ENCODE measurements at regions not wholly inside any gene's neighbourhood (a gene's known extent, or its start where the extent isn't known, plus 50 kb on each side); places are given as distances from the start of the nearest gene placed in this dataset.

DNA sequence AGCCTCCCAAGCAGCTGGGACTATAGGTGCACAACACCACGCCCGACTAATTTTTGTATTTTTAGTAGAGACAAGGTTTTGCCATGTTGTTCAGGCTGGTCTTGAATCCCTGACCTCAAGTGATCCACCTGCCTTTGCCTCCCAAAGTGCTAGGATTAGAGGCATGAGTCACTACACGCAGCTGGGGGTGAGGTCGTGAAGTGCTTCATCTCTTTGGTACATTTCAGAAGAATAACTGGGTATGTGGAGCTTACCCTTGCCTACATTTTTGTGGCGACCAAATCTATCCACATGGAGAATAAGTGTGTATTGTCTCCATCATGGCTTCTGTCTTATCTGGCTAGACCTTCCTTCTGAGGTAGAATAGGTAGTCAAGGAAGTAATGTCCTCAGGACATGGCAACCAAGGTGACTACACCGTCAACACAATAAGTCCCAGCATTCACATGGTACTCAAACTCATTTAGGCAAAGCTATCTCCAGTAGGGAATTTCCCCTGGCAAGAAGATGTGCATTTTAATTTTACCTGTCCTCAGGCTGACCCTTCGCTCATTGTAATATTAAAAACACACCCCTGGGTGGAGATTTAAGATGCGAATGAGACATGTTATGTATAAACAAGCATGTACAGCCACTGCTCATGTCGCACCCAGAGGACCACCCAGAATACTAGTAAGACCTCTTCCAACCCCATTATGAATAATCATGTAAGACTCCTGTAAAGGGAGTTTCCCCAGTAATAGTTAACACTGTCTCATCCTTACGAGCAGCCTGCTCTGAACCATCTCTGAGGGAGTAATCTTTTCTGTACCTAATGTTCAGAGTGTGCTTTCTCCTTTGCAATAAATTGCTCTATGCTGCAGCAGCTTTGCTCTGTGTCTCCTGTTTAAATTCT lies 1173.2 kb downstream of the TAF11L14 start:
- Histone ChIP-seq H3K4me1 (ENCODE audit: control insufficient read depth in 2 of 2, insufficient read depth in 2 of 2, low read length in 2 of 2) (no peaks in the 10 kb centered on the region), H3K36me3 (ENCODE audit: control insufficient read depth in 2 of 2, insufficient read depth in 2 of 2, low read length in 2 of 2) (no peaks in the 10 kb centered on the region), H3K4me3 (ENCODE audit: low read length in 2 of 2) (no peak overlapping the region)

DNA sequence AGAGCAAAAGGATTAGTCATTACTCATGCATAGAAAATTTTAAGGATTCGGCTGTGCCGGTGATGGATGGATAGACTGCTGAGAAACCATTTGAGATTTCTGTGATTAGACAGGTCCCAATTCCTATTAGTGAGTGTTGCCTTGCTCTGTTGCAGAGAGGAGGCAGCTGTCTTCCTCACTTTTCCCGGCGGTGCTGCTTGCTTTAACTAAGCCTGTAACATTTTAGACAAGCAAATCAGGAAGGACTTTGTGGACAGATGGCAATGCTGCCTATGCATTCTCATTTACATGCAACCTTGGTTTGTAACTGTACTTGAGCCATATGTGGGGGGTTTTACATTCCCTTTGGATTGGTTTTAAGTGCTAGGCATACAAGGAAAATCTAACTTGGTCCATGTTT lies 1176.3 kb downstream of the CDH18 start:
- H3K4me3 ChIP-seq (ENCODE audit: low read length in 2 of 2): no peak overlapping the region
- no peaks in the 10 kb centered on the region for H3K27me3 ChIP-seq (ENCODE audit: control insufficient read depth in 2 of 2, insufficient read depth in 2 of 2, low read length in 2 of 2)
- H3K9me3 ChIP-seq (ENCODE audit: control insufficient read depth in 2 of 2, low read length in 2 of 2): no peaks in the 10 kb centered on the region
- H3K36me3 ChIP-seq (ENCODE audit: control insufficient read depth in 2 of 2, insufficient read depth in 2 of 2, low read length in 2 of 2): no peaks in the 10 kb centered on the region
- H3K9ac ChIP-seq (ENCODE audit: low read depth in 1 of 2, low read length in 2 of 2): no peak overlapping the region
- no peak overlapping the region for H3K27ac ChIP-seq (ENCODE audit: low read depth in 2 of 2, low read length in 2 of 2)
- no peaks in the 10 kb centered on the region for H3K4me1 ChIP-seq (ENCODE audit: control insufficient read depth in 2 of 2, insufficient read depth in 2 of 2, low read length in 2 of 2)

More for the DNA sequence above, 1173.2 kb downstream of the TAF11L14 start:
- Histone ChIP-seq H3K27ac (ENCODE audit: low read depth in 2 of 2, low read length in 2 of 2) (no peak overlapping the region), H3K9ac (ENCODE audit: low read depth in 1 of 2, low read length in 2 of 2) (no peak overlapping the region), H3K9me3 (ENCODE audit: control insufficient read depth in 2 of 2, low read length in 2 of 2) (no peaks in the 10 kb centered on the region), H3K27me3 (ENCODE audit: control insufficient read depth in 2 of 2, insufficient read depth in 2 of 2, low read length in 2 of 2) (no peaks in the 10 kb centered on the region)

DNA sequence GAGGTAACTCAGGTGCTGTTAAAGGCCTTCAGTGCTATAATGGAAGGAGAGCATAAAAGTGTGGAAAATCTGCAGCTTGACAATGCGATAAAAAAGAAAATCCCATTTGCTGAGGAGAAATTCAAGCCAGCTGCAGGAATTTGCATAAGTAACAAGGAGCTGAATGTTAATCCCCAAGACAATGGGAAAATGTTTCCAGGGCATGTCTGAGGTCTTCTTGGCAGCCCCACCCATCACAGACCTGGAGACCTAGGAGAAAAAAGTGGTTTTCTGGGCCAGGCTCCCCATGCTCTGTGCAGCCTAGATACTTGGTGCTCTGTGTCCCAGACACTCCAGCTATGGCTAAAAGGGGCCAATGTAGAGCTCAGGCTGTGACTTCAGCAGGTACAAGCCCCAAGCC lies 1159.6 kb downstream of the CDH18 start:
- Histone ChIP-seq H3K9ac (ENCODE audit: low read depth in 1 of 2, low read length in 2 of 2) (no peak overlapping the region), H3K4me3 (ENCODE audit: low read length in 2 of 2) (no peak overlapping the region), H3K27me3 (ENCODE audit: control insufficient read depth in 2 of 2, insufficient read depth in 2 of 2, low read length in 2 of 2) (no peaks in the 10 kb centered on the region), H3K4me1 (ENCODE audit: control insufficient read depth in 2 of 2, insufficient read depth in 2 of 2, low read length in 2 of 2) (no peaks in the 10 kb centered on the region), H3K27ac (ENCODE audit: low read depth in 2 of 2, low read length in 2 of 2) (no peak overlapping the region), H3K36me3 (ENCODE audit: control insufficient read depth in 2 of 2, insufficient read depth in 2 of 2, low read length in 2 of 2) (no peaks in the 10 kb centered on the region), H3K9me3 (ENCODE audit: control insufficient read depth in 2 of 2, low read length in 2 of 2) (no peaks in the 10 kb centered on the region)

DNA sequence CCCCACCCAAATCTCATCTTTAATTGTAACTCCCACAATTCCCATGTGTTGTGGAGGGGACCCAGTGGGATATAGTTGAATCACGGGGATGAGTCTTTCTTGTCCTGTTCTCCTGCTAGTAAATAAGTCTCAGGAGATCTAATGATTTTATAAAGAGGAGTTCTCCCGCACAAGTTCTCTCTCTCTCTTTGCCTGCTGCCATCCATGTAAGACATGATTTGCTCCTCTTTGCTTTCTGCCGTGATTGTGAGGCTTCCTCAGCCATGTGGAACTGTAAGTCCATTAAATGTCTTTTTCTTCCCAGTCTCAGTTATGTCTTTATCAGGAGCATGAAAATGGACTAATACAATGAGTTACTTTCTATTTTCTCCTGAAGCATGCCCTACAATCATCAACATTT lies 1158.5 kb downstream of the CDH18 start:
- H3K36me3 ChIP-seq (ENCODE audit: control insufficient read depth in 2 of 2, insufficient read depth in 2 of 2, low read length in 2 of 2): no peaks in the 10 kb centered on the region
- H3K9ac ChIP-seq (ENCODE audit: low read depth in 1 of 2, low read length in 2 of 2): no peak overlapping the region
- no peaks in the 10 kb centered on the region for H3K9me3 ChIP-seq (ENCODE audit: control insufficient read depth in 2 of 2, low read length in 2 of 2)

DNA sequence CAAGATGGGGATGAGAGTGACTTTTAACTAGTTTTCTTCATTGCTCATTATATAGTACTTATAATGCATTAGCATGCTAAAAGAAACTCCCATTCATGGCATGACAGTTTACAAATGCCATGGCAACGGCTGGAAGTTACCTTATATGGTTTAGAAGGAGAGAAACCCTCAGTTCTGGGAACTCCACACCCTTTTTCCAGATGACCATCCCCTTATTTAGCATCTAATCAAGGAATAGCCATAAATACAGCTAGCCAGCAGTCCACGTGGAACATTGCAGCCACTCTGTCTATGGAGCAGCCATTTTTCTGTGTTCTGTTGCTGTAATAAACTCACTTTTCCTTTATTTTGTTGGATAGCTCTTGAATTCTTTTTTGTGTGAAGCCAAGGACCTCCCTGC lies 1137.8 kb downstream of the CDH18 start:
- H3K9ac ChIP-seq (ENCODE audit: low read depth in 1 of 2, low read length in 2 of 2): no peak overlapping the region
- H3K4me1 ChIP-seq (ENCODE audit: control insufficient read depth in 2 of 2, insufficient read depth in 2 of 2, low read length in 2 of 2): no peaks in the 10 kb centered on the region
- H3K27me3 ChIP-seq (ENCODE audit: control insufficient read depth in 2 of 2, insufficient read depth in 2 of 2, low read length in 2 of 2): no peaks in the 10 kb centered on the region
- H3K36me3 ChIP-seq (ENCODE audit: control insufficient read depth in 2 of 2, insufficient read depth in 2 of 2, low read length in 2 of 2): no peaks in the 10 kb centered on the region
- H3K27ac ChIP-seq (ENCODE audit: low read depth in 2 of 2, low read length in 2 of 2): no peak overlapping the region
- no peak overlapping the region for H3K4me3 ChIP-seq (ENCODE audit: low read length in 2 of 2)
- no peaks in the 10 kb centered on the region for H3K9me3 ChIP-seq (ENCODE audit: control insufficient read depth in 2 of 2, low read length in 2 of 2)

More for the DNA sequence above, 1158.5 kb downstream of the CDH18 start:
- Histone ChIP-seq H3K27ac (ENCODE audit: low read depth in 2 of 2, low read length in 2 of 2) (no peak overlapping the region), H3K4me3 (ENCODE audit: low read length in 2 of 2) (no peak overlapping the region), H3K4me1 (ENCODE audit: control insufficient read depth in 2 of 2, insufficient read depth in 2 of 2, low read length in 2 of 2) (no peaks in the 10 kb centered on the region), H3K27me3 (ENCODE audit: control insufficient read depth in 2 of 2, insufficient read depth in 2 of 2, low read length in 2 of 2) (no peaks in the 10 kb centered on the region)

DNA sequence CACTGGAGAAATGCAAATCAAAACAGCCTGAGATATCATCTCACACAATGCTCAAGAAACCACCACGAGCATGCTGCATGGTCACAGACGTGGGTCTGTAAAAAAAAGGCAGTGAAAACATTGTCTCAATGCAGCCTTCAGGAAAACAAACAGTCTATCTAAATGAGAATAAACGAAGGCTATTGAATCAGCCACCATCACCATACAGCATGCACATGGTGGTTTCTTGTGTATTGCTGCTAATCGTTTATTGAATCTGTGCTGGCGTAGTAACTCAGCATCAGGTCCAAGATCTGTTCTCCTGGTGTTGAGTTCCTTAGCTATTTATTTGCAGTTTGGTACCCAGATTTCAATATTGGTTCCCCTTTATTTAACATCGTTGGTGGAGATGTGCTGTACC lies 1115.0 kb downstream of the CDH18 start:
- Histone ChIP-seq H3K4me3 (ENCODE audit: low read length in 2 of 2) (no peak overlapping the region), H3K4me1 (ENCODE audit: control insufficient read depth in 2 of 2, insufficient read depth in 2 of 2, low read length in 2 of 2) (no peaks in the 10 kb centered on the region), H3K9me3 (ENCODE audit: control insufficient read depth in 2 of 2, low read length in 2 of 2) (no peaks in the 10 kb centered on the region), H3K9ac (ENCODE audit: low read depth in 1 of 2, low read length in 2 of 2) (no peak overlapping the region), H3K36me3 (ENCODE audit: control insufficient read depth in 2 of 2, insufficient read depth in 2 of 2, low read length in 2 of 2) (no peaks in the 10 kb centered on the region), H3K27me3 (ENCODE audit: control insufficient read depth in 2 of 2, insufficient read depth in 2 of 2, low read length in 2 of 2) (no peaks in the 10 kb centered on the region), H3K27ac (ENCODE audit: low read depth in 2 of 2, low read length in 2 of 2) (no peak overlapping the region)

DNA sequence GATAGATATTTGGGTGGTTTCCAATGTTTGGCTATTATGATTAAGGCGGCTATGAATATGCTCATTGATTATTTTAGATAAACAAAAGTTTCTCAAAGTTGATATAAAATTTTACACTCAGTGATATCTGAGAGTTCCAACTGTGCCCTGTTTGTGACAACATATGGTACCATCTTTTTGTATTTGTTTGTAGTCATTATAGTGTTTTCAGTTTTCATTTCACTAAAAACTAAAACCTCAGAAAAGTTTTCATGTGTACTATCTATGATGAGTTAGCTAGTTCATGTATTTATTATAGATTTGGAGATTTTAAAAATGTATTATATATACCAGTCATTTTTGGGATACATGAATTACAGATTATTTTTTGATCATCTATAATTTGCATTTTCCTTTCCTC lies 1111.4 kb downstream of the CDH18 start:
- no peak overlapping the region for H3K27ac ChIP-seq (ENCODE audit: low read depth in 2 of 2, low read length in 2 of 2)
- no peaks in the 10 kb centered on the region for H3K4me1 ChIP-seq (ENCODE audit: control insufficient read depth in 2 of 2, insufficient read depth in 2 of 2, low read length in 2 of 2)
- no peaks in the 10 kb centered on the region for H3K9me3 ChIP-seq (ENCODE audit: control insufficient read depth in 2 of 2, low read length in 2 of 2)
- no peak overlapping the region for H3K9ac ChIP-seq (ENCODE audit: low read depth in 1 of 2, low read length in 2 of 2)
- H3K4me3 ChIP-seq (ENCODE audit: low read length in 2 of 2): no peak overlapping the region
- H3K36me3 ChIP-seq (ENCODE audit: control insufficient read depth in 2 of 2, insufficient read depth in 2 of 2, low read length in 2 of 2): no peaks in the 10 kb centered on the region
- H3K27me3 ChIP-seq (ENCODE audit: control insufficient read depth in 2 of 2, insufficient read depth in 2 of 2, low read length in 2 of 2): no peaks in the 10 kb centered on the region

DNA sequence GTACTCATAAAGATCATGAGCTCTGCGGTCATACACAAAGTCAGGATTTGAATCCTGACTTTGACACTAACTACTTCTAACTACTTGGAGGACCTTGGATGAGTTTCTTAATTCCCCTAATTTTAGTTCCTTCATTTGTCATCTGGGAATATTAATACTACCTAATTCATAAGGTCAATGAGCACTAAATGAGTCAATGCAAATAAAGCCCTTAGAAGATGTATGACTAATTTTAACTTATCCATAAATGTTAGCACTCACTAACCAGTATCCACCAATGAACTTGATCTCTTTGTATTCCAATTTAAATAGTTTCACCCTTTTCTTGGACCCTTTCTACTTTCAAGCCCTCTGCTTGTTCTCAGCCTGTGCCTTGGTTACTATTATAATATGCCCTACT lies 1106.4 kb downstream of the CDH18 start:
- no peaks in the 10 kb centered on the region for H3K4me1 ChIP-seq (ENCODE audit: control insufficient read depth in 2 of 2, insufficient read depth in 2 of 2, low read length in 2 of 2)
- no peaks in the 10 kb centered on the region for H3K36me3 ChIP-seq (ENCODE audit: control insufficient read depth in 2 of 2, insufficient read depth in 2 of 2, low read length in 2 of 2)
- no peak overlapping the region for H3K4me3 ChIP-seq (ENCODE audit: low read length in 2 of 2)
- H3K27me3 ChIP-seq (ENCODE audit: control insufficient read depth in 2 of 2, insufficient read depth in 2 of 2, low read length in 2 of 2): no peaks in the 10 kb centered on the region
- H3K9ac ChIP-seq (ENCODE audit: low read depth in 1 of 2, low read length in 2 of 2): no peak overlapping the region
- H3K27ac ChIP-seq (ENCODE audit: low read depth in 2 of 2, low read length in 2 of 2): no peak overlapping the region
- no peaks in the 10 kb centered on the region for H3K9me3 ChIP-seq (ENCODE audit: control insufficient read depth in 2 of 2, low read length in 2 of 2)

DNA sequence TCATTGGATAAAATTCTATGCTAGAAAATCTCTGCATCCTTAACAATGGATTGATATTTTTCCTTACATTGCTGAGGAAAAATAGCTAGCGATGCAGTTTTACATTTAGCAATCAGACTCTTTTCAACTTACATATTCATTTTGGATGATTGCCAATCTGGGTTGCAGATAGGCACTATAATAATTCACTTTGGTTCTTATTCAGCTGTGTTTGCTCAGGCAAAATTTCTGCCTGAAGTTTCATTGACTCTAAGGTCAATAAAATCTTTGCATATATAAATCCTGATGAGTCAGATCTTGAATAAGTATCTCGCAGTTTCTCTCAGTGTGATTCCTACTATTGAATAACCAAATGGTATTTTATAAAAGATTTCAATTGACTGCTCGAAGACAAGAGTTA lies 1105.8 kb downstream of the CDH18 start:
- Histone ChIP-seq H3K9ac (ENCODE audit: low read depth in 1 of 2, low read length in 2 of 2) (no peak overlapping the region), H3K9me3 (ENCODE audit: control insufficient read depth in 2 of 2, low read length in 2 of 2) (no peaks in the 10 kb centered on the region), H3K36me3 (ENCODE audit: control insufficient read depth in 2 of 2, insufficient read depth in 2 of 2, low read length in 2 of 2) (no peaks in the 10 kb centered on the region), H3K4me1 (ENCODE audit: control insufficient read depth in 2 of 2, insufficient read depth in 2 of 2, low read length in 2 of 2) (no peaks in the 10 kb centered on the region), H3K4me3 (ENCODE audit: low read length in 2 of 2) (no peak overlapping the region), H3K27ac (ENCODE audit: low read depth in 2 of 2, low read length in 2 of 2) (no peak overlapping the region), H3K27me3 (ENCODE audit: control insufficient read depth in 2 of 2, insufficient read depth in 2 of 2, low read length in 2 of 2) (no peaks in the 10 kb centered on the region)

DNA sequence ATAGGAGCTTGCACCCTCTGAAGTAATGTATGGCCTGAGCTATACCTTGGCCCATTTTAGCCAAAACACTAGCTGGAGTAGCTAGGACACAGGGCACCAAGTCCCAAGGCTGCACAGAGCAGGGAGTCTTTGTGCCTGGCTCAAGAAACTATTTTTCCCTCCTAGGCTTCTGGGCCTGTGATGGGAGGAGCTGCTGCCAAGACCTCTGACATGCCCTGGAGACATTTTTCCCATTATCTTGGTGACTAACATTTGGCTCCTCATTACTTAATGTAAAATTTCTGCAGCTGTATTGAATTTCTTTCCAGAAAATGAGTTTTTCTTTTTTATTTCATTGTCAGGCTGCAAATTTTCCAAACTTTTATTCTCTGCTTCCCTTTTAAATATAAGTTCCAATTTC lies 1099.2 kb downstream of the CDH18 start:
- Histone ChIP-seq H3K27ac (ENCODE audit: low read depth in 2 of 2, low read length in 2 of 2) (no peak overlapping the region), H3K9me3 (ENCODE audit: control insufficient read depth in 2 of 2, low read length in 2 of 2) (no peaks in the 10 kb centered on the region), H3K4me1 (ENCODE audit: control insufficient read depth in 2 of 2, insufficient read depth in 2 of 2, low read length in 2 of 2) (no peaks in the 10 kb centered on the region), H3K9ac (ENCODE audit: low read depth in 1 of 2, low read length in 2 of 2) (no peak overlapping the region), H3K4me3 (ENCODE audit: low read length in 2 of 2) (no peak overlapping the region), H3K27me3 (ENCODE audit: control insufficient read depth in 2 of 2, insufficient read depth in 2 of 2, low read length in 2 of 2) (no peaks in the 10 kb centered on the region), H3K36me3 (ENCODE audit: control insufficient read depth in 2 of 2, insufficient read depth in 2 of 2, low read length in 2 of 2) (no peaks in the 10 kb centered on the region)
